CD4-positive, alpha-beta T cell treated with Interleukin-21 for 1 hour (primary cell): ENCODE measurements at regions not wholly inside any gene's neighbourhood (a gene's known extent, or its start where the extent isn't known, plus 50 kb on each side); places are given as distances from the start of the nearest gene placed in this dataset.

ENCODE experiments used
- DNase-seq: peaks from one replicate; pipeline ENCODE4 v3.0.0-alpha.2; 2020

GRCh38 chr11:29024386-29024785 is 916.2 kb downstream of the METTL15 start:
- no peak for DNase-seq

DNA sequence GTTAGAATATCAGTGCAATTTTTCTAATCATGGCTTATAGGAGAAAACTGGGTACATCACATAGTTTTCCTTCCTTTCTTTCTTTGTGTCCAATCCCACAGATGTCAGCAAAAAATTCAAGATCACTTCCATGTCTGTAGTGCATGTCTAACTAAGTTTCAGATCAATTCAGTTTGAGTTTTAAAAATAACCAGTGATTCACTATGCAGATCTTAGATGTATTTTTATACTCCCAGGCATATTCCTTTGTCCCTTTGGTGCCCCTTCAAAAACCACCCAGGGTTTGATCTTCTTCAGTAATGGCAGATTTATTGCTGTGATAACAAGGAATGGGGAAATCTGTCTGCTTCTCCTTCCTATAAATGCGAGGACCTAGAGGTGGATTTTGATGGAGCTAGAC is 915.6 kb downstream of the METTL15 start:
- no peak for DNase-seq

GRCh38 chr11:29022676-29023075 is 914.5 kb downstream of the METTL15 start:
- DNase-seq = no peak

GRCh38 chr11:29019960-29020683 is 911.9 kb downstream of the METTL15 start:
- no peak for DNase-seq

- DNase-seq = no peak
Observed at GRCh38 chr11:29018631-29019030, 910.4 kb downstream of the METTL15 start.

DNA sequence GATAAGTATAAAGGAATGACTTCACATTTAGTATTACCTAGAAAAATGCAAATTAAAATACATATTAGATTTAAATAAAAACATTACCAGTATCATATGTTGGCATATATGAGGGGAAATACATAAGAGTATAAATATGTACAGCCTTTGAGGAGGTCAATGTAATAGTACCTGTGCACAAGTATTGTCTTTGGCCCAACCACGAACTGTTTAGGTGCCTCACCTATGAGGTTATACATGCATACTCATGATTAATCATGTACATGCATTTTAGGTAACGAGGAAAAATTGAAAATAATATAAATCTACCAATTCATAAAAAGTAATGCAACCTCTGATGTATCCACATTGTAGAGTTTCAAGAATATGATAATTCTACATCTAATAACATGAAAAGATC is 909.8 kb downstream of the METTL15 start:
- no peak for DNase-seq

DNA sequence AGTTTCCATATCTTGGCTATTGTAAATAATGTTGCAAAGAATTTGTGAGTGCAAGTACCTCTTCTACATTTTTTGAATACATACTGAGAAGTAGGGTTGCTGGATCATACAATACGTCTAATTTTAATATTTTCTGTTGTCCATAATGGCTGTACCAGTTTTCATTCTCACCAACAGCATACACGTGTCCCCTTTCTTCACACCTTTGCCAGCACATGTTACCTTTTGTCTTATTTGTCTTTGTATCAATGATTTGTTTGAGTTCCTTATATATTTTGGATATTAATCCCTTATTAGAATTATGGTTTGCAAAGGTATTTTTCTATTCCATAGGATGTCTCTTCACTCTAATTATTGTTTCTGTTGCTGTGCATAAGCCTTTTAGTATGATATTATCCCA is 904.3 kb downstream of the METTL15 start:
- no peak for DNase-seq

- no peak for DNase-seq
Observed at GRCh38 chr11:29009426-29009825, 901.2 kb downstream of the METTL15 start.

DNA sequence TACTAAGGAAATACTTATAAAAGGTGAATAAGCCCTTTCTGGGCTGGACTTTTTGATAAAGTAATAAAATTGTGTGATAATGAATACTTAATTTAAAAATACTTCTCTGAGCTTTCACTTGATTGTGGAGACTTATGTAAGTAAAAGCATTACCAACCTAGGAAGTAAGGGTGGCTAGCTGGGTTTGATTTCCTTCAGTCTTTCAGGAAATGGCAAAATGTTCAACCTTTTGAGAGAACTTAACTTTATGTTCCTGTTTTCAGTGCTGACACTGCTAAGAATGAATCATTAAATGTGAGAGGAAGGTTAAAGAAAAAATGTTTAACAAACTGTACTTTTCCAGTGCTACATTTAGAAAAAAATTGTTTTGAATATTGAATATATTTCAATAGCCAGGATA is 900.3 kb downstream of the METTL15 start:
- DNase-seq = no peak

GRCh38 chr11:29006668-29007067 is 898.5 kb downstream of the METTL15 start:
- DNase-seq = no peak

DNA sequence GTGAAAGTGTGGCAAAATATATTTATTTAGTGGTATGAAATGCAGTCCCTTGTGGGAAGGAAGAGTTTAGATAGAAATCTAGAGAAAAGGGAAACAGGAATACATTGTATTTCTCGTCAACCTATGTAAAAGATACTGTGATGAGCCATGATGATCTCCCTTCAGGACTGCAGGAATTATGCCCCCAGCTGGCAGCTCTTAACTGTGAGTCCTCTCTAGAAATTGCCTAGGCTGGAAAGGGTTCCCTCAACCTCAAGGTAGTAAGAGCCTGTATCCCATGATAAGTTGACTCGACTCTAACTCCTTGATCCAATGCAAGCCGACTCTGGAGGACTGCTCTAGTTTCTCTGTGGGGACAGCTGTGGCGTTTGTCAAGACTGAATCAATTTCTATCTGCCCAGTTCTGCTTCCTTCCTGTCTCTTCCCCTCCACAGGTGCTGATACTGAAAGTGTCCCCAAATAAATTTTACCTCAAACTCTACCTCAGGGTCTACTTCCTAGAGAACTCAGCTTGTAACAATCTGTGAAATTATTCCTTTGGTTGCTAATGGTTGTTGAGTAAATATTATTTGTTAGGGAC is 897.3 kb downstream of the METTL15 start:
- DNase-seq = no peak

DNA sequence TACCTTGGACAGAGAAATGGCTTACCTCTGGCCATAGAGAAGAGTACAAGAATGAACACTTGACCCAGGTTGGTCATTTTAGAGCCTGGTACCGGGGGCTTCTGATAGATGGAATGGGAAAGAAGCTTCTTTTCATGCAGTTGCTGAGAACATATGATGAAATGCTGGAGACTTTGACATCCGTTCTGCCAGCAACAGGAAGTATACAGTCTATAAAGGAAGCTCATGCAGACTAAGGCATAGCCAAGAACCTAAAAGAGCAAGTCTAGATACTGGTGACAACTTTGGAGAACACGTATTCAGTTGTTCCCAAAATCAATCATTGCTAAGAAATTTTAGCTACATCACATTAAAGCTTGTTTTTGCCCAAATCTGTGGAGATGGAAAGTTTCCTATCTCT is 894.6 kb downstream of the METTL15 start:
- no peak for DNase-seq

- DNase-seq = no peak
Observed at GRCh38 chr11:28999620-29000019, 891.4 kb downstream of the METTL15 start.

- DNase-seq = no peak
Observed at GRCh38 chr11:28992996-28993395, 884.8 kb downstream of the METTL15 start.

DNA sequence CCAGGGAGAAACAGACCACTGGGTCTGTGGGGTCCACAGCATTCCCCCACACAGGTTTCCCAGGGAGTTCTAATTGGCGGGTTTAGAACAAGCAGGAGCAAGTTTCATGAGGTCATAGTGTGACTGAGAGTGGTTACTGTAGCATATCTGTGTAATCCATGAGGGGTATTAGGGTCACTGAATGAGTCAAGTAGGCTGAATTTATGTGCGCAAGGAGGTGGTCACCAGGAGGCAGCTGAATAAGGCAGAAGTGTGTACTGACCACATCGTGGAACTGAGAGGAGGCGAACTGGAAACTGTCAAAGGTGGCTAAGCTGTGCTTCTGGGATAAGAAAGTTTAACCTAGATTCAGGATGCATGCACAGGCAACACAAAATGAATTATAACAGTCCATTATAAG is 876.0 kb downstream of the METTL15 start:
- DNase-seq = no peak

GRCh38 chr11:28983780-28984179 is 875.6 kb downstream of the METTL15 start:
- no peak for DNase-seq

DNA sequence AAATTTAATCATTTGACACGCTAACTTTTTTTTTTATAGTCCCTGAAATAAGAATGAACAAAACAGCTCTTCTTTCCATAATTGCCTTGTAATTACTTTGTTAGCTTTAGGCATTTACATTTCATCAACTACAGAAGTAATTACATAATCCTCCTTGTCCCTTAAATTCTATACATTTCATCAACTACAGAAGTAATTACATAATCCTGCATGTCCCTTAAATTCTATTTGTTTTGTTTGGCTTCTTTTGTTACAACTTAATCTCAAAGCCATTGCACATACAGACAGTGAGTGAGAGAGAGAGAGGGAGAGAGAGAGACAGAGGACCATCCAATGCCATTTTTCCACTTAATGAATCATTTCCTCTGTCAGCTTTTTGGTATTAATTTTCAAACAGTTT is 873.2 kb downstream of the METTL15 start:
- no peak for DNase-seq

DNA sequence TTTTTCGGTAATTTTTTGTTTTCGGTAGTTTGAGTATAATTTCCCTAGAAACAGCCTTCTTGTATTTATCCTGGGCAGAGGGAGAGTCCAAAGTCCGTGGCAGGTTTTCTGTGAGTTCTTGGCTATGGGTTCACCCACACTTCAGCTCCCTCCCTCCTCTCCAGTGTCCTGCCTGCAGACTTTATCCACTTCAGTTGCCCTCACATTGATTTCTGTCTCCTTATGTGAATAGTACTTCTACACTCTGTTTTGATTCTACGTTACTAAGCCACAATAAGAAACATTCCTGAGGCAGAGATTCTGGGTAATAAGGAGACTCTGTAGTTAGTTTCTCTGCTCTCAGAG is 868.6 kb downstream of the METTL15 start:
- DNase-seq = no peak

DNA sequence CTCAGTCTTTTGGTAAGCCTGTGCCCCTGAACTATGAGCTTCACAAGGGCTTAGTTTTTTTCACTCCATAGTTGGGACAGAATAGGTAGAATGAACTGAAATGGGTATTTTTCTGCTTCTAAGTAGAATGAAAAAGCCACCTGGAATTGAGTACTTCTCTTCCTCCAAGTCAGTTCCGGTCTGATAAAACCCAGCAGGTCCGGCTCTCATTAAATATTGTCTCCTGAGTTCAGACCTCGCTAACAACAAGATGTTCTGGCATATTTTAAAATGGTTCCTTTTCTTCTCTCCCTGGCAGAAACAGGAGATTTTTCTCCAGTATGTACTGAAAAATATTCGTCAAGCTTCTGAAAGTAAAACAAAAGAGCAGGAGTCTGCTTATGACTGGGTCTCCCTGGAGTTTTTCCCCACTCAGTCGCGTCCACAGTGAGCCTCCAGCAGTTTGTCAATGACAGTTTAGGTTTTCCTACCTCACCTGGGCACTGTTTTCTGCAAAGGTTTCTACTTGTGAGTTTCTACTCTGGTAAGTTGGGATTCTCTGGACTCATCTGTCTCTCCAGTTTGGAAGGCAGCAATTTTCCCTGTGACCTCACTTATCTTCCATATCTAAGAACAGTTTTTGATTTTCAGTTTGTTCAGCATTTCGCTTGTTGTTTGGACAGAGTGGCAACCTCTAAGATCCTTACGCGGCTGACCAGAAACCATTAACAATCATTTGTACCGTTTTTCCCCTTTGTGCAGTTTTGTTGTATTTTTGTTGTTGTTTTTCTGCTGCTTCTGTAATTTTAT is 868.0 kb downstream of the METTL15 start:
- no peak for DNase-seq

- DNase-seq = no peak
Observed at GRCh38 chr11:28969832-28970231, 861.6 kb downstream of the METTL15 start.

- DNase-seq = no peak
Observed at GRCh38 chr11:28966951-28967350, 858.8 kb downstream of the METTL15 start.

DNA sequence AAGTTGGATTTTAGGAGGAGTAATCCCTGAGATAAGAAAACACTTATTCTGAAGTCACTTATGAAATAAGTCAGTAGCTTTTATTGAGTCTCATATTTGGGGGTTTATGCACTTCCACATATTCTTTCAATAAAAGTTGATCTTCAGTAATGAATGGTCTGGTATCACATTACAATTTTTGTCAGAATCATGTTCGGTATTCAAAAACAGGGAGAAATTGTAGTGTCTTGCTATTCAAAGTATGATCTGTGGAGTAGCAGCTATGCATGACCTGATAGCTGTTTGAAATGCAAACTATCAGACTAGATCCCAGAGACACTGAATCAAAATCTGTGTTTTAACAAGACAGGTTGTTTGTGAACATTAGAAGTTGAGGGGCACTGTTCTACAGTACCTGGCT is 857.6 kb downstream of the METTL15 start:
- no peak for DNase-seq

GRCh38 chr11:28964811-28965210 is 856.6 kb downstream of the METTL15 start:
- DNase-seq = no peak

GRCh38 chr11:28963187-28963586 is 855.0 kb downstream of the METTL15 start:
- no peak for DNase-seq
